ENCODE measurements at regions not wholly inside any gene's neighbourhood (a gene's known extent, or its start where the extent isn't known, plus 50 kb on each side); places are given as distances from the start of the nearest gene placed in this dataset.

DNA sequence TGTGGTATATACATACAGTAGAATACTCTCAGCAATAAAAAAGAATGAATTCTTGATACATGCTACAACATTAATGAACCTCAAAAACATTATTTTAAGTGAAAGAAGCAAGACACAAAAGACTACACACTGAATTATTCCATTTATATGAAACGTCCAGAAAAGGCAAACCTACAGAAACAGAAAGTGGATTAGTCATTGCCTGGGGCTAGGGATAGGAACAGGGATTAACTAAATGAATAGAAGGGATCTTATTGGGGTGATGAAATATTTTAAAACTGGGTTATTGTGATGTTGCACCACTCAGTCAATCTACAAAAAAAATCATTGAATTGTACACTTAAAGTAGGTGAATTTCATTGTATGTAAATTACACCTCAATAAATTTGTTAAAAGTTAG is 326.7 kb downstream of the PIK3R1 start:
- TF ChIP-seq, protein P1, sequence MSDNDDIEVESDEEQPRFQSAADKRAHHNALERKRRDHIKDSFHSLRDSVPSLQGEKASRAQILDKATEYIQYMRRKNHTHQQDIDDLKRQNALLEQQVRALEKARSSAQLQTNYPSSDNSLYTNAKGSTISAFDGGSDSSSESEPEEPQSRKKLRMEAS (IDR thresholded peaks at IDR 0.05; ENCODE audit: low read depth, low read length), result no peak
- TF ChIP-seq, protein P2, sequence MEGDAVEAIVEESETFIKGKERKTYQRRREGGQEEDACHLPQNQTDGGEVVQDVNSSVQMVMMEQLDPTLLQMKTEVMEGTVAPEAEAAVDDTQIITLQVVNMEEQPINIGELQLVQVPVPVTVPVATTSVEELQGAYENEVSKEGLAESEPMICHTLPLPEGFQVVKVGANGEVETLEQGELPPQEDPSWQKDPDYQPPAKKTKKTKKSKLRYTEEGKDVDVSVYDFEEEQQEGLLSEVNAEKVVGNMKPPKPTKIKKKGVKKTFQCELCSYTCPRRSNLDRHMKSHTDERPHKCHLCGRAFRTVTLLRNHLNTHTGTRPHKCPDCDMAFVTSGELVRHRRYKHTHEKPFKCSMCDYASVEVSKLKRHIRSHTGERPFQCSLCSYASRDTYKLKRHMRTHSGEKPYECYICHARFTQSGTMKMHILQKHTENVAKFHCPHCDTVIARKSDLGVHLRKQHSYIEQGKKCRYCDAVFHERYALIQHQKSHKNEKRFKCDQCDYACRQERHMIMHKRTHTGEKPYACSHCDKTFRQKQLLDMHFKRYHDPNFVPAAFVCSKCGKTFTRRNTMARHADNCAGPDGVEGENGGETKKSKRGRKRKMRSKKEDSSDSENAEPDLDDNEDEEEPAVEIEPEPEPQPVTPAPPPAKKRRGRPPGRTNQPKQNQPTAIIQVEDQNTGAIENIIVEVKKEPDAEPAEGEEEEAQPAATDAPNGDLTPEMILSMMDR (IDR thresholded peaks at IDR 0.05; ENCODE audit: low read depth, low read length), result no peak
- no peak for TF ChIP-seq MYC (IDR thresholded peaks at IDR 0.05; ENCODE audit: low read depth, low read length)
- no peak for TF ChIP-seq POLR2A (IDR thresholded peaks at IDR 0.05; ENCODE audit: extremely low read depth, insufficient read length)
